MCF 10A (cell line): ENCODE measurements at regions not wholly inside any gene's neighbourhood (a gene's known extent, or its start where the extent isn't known, plus 50 kb on each side); places are given as distances from the start of the nearest gene placed in this dataset.
A peak's percentile ranks its signal among the peaks of the same experiment; 100 is the strongest.

Source experiments
- BruUV-seq: library from RNA; stranded (reverse); fragments of 400-500 nt; replicated peaks from 2 replicates; lab custom pipeline; 2021; lab: Mats Ljungman, UMichigan
- CTCF ChIA-PET: fragments of 300-600 bp; sonication (Branson Sonifier 250); formaldehyde crosslinking; extraction: SDS; loops from one replicate; lab custom pipeline; 2021; ENCODE audit warnings: antibody characterized with exemption, inconsistent platforms; lab: Yijun Ruan, JAX
- POLR2A ChIA-PET: fragments of 300-600, 350-650 bp; sonication (Branson Sonifier 250); formaldehyde crosslinking; extraction: SDS; loops from one replicate; lab custom pipeline; 2020; ENCODE audit warnings: antibody characterized with exemption, inconsistent platforms; lab: Yijun Ruan, JAX
- DNase-seq: peaks from one replicate; pipeline ENCODE4 v3.0.0-alpha.2; 2018; ENCODE audit not compliant: unreplicated experiment
- H3K27ac Mint-ChIP-seq: one replicate; pipeline ENCODE4 v1.8.0; 2022; ENCODE audit warnings: mild to moderate bottlenecking, low read depth, mixed read lengths; ENCODE audit not compliant: unreplicated experiment
- H3K27me3 Mint-ChIP-seq: one replicate; pipeline ENCODE4 v1.8.0; 2022; ENCODE audit warnings: mixed read lengths; ENCODE audit not compliant: insufficient read depth, unreplicated experiment
- H3K36me3 Mint-ChIP-seq: one replicate; pipeline ENCODE4 v1.8.0; 2022; ENCODE audit warnings: mild to moderate bottlenecking, moderate library complexity, mixed read lengths; ENCODE audit not compliant: insufficient read depth, unreplicated experiment
- H3K4me1 Mint-ChIP-seq: one replicate; pipeline ENCODE4 v1.8.0; 2022; ENCODE audit warnings: mixed read lengths; ENCODE audit not compliant: insufficient read depth, unreplicated experiment
- H3K4me3 Mint-ChIP-seq: one replicate; pipeline ENCODE4 v1.8.0; 2022; ENCODE audit warnings: mild to moderate bottlenecking, moderate library complexity, mixed read lengths; ENCODE audit not compliant: unreplicated experiment
- H3K9me3 Mint-ChIP-seq: one replicate; pipeline ENCODE4 v1.8.0; 2022; ENCODE audit warnings: mixed read lengths; ENCODE audit not compliant: unreplicated experiment
- intact Hi-C: fragments of 100-400 bp; cut with micrococcal nuclease; formaldehyde crosslinking; loops from 2 replicates; pipeline ENCODE4 v1.14.1; 2022
- TF ChIP-seq, protein P1 (sequence below): fragments of 200-600 bp; IDR thresholded peaks from one replicate; pipeline ENCODE4 v1.8.0; 2022; ENCODE audit warnings: antibody characterized with exemption, mild to moderate bottlenecking; ENCODE audit not compliant: unreplicated experiment

- intact Hi-C loops, result no loop called here
- no TSS peak for BruUV-seq
- H3K4me1 Mint-ChIP-seq, result peaks cover 63% of the 10 kb centered on the region
- ChIA-PET CTCF (interaction anchor here (0.6 to 0.7 kb wide), 2 partner anchors 99 to 311 kb away, joined by 3 read pairs; no protein-coding TSS in a partner anchor), POLR2A (interaction anchor here (0.6 kb wide), 3 partner anchors 11 to 455 kb away, joined by 3 read pairs; no protein-coding TSS in a partner anchor)
- H3K9me3 Mint-ChIP-seq, result no peaks in the 10 kb centered on the region
- no peaks in the 10 kb centered on the region for H3K27me3 Mint-ChIP-seq
- no peak for DNase-seq
- H3K36me3 Mint-ChIP-seq, result no peaks in the 10 kb centered on the region
- TF ChIP-seq, protein P1, sequence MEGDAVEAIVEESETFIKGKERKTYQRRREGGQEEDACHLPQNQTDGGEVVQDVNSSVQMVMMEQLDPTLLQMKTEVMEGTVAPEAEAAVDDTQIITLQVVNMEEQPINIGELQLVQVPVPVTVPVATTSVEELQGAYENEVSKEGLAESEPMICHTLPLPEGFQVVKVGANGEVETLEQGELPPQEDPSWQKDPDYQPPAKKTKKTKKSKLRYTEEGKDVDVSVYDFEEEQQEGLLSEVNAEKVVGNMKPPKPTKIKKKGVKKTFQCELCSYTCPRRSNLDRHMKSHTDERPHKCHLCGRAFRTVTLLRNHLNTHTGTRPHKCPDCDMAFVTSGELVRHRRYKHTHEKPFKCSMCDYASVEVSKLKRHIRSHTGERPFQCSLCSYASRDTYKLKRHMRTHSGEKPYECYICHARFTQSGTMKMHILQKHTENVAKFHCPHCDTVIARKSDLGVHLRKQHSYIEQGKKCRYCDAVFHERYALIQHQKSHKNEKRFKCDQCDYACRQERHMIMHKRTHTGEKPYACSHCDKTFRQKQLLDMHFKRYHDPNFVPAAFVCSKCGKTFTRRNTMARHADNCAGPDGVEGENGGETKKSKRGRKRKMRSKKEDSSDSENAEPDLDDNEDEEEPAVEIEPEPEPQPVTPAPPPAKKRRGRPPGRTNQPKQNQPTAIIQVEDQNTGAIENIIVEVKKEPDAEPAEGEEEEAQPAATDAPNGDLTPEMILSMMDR, result no peak
- no peak overlapping the region for H3K4me3 Mint-ChIP-seq
- H3K27ac Mint-ChIP-seq, result peak overlapping the region; percentile 59
Measured at GRCh38 chr10:28987555-28988320, 301.1 kb upstream of the LYZL1 start.

DNA sequence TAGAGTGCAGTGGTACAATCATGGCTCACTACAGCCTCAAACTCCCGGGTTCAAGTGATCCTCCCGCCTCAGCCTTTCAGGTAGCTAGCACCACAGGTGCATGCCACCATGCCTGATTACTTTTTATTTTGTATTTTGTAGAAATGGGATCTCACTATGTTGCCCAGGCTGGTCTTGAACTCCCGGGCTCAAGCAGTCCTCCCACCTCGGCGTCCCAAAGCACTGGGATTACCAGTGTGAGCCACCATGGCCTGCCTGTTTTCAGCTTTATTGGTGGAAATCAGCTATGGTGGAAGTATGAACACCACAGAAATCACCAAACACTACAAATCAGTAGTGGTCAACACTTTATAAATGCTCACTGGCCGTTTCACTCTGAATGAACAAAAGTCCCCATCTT is 299.9 kb upstream of the LYZL1 start:
- peaks cover 60% of the 10 kb centered on the region for H3K4me1 Mint-ChIP-seq
- no peaks in the 10 kb centered on the region for H3K9me3 Mint-ChIP-seq
- POLR2A ChIA-PET, result interaction anchor here (0.7 kb wide), 1 partner anchor 143 kb away, joined by 3 read pairs; no protein-coding TSS in a partner anchor
- H3K27ac Mint-ChIP-seq, result no peak overlapping the region
- DNase-seq, result no peak
- BruUV-seq, result no TSS peak
- CTCF ChIA-PET, result interaction anchor here (0.6 kb wide), 1 partner anchor 311 kb away, joined by 3 read pairs; no protein-coding TSS in a partner anchor
- no peak overlapping the region for H3K4me3 Mint-ChIP-seq
- no peaks in the 10 kb centered on the region for H3K36me3 Mint-ChIP-seq
- no peaks in the 10 kb centered on the region for H3K27me3 Mint-ChIP-seq
- TF ChIP-seq, protein P1, result no peak
- intact Hi-C loops, result no loop called here

GRCh38 chr10:28991333-28992270 is 297.3 kb upstream of the LYZL1 start:
- no peaks in the 10 kb centered on the region for H3K36me3 Mint-ChIP-seq
- DNase-seq, result peak; percentile 79
- CTCF ChIA-PET, result interaction anchor here (0.5 to 2.6 kb wide), 18 partner anchors 12 to 328 kb away, joined by 3 to 19 read pairs (median 4); partner anchors contain the start of gene BAMBI
- no peak overlapping the region for H3K4me3 Mint-ChIP-seq
- intact Hi-C loops, result loop anchor here (1.0 to 5.0 kb wide), 7 partner anchors 71 to 363 kb away; partner anchors contain the start of gene BAMBI
- no TSS peak for BruUV-seq
- H3K27me3 Mint-ChIP-seq, result no peaks in the 10 kb centered on the region
- POLR2A ChIA-PET, result interaction anchor here (0.7 to 1.7 kb wide), 11 partner anchors 22 to 855 kb away, joined by 3 to 13 read pairs (median 3); no protein-coding TSS in a partner anchor
- no peaks in the 10 kb centered on the region for H3K9me3 Mint-ChIP-seq
- peaks cover 40% of the 10 kb centered on the region for H3K4me1 Mint-ChIP-seq
- TF ChIP-seq, protein P1, result peak; percentile 85
- H3K27ac Mint-ChIP-seq, result peak overlapping the region; percentile 78
